ENCODE measurements at regions not wholly inside any gene's neighbourhood (a gene's known extent, or its start where the extent isn't known, plus 50 kb on each side); places are given as distances from the start of the nearest gene placed in this dataset.

- intact Hi-C loops (cut with micrococcal nuclease), result no loop called here
Observed at GRCh38 chr14:22699801-22700564, 55.8 kb upstream of the OR6J1 start.

GRCh38 chr14:22713631-22713950 is 52.9 kb upstream of the OXA1L start:
- intact Hi-C loops (cut with micrococcal nuclease), result loop anchor here (2.0 to 5.0 kb wide), 3 partner anchors 53 to 269 kb away; partner anchors contain the start of genes AJUBA and OXA1L

GRCh38 chr14:22715186-22715812 is 51.2 kb upstream of the OXA1L start:
- intact Hi-C loops (cut with micrococcal nuclease), result no loop called here

- intact Hi-C loops (cut with micrococcal nuclease), result no loop called here
Observed at GRCh38 chr14:22715890-22716289, 50.6 kb upstream of the OXA1L start.
